ENCODE measurements at regions not wholly inside any gene's neighbourhood (a gene's known extent, or its start where the extent isn't known, plus 50 kb on each side); places are given as distances from the start of the nearest gene placed in this dataset.

GRCh38 chr4:188463909-188464308, 324.7 kb downstream of the TRIML1 start:
- no peak for TF ChIP-seq POLR2AphosphoS5 (IDR thresholded peaks at IDR 0.05; ENCODE audit: low read depth, low read length)
- TF ChIP-seq TAF1 (IDR thresholded peaks at IDR 0.05; ENCODE audit: borderline replicate concordance, insufficient read depth, low read length), result no peak
- TF ChIP-seq REST (IDR thresholded peaks at IDR 0.05; ENCODE audit: insufficient read depth in 1 of 2, low read depth in 2 of 2, low read length in 2 of 2), result no peak
- no peak for TF ChIP-seq SIN3A (IDR thresholded peaks at IDR 0.05; ENCODE audit: borderline replicate concordance, insufficient read depth, low read length)
